HFFc6 (cell line): ENCODE measurements at regions not wholly inside any gene's neighbourhood (a gene's known extent, or its start where the extent isn't known, plus 50 kb on each side); places are given as distances from the start of the nearest gene placed in this dataset.

ENCODE experiments used
- DNase-seq: peaks from one replicate; pipeline ENCODE4 v3.0.0-alpha.2; 2018
- H3K27ac Mint-ChIP-seq: 2 replicates; pipeline ENCODE4 v1.8.0; 2020; ENCODE audit warnings: mild to moderate bottlenecking, mixed read lengths
- H3K27me3 Mint-ChIP-seq: 2 replicates; pipeline ENCODE4 v1.8.0; 2021; ENCODE audit warnings: mild to moderate bottlenecking, moderate library complexity, mixed read lengths; ENCODE audit not compliant: insufficient read depth
- H3K36me3 Mint-ChIP-seq: 2 replicates; pipeline ENCODE4 v1.8.0; 2021; ENCODE audit warnings: low read depth, mixed read lengths
- H3K4me1 Mint-ChIP-seq: 2 replicates; pipeline ENCODE4 v1.8.0; 2020; ENCODE audit warnings: low read depth, mixed read lengths
- H3K4me3 Mint-ChIP-seq: 2 replicates; pipeline ENCODE4 v1.8.0; 2020; ENCODE audit warnings: mild to moderate bottlenecking, moderate library complexity, mixed read lengths
- H3K9me3 Mint-ChIP-seq: 2 replicates; pipeline ENCODE4 v1.8.0; 2020; ENCODE audit warnings: mild to moderate bottlenecking, mixed read lengths
- CTCF ChIP-seq: fragments of 200-600 bp; sonication (generic); IDR thresholded peaks from 2 replicates; pipeline ENCODE4 v1.5.0; 2021; ENCODE audit warnings: antibody characterized with exemption, mild to moderate bottlenecking

DNA sequence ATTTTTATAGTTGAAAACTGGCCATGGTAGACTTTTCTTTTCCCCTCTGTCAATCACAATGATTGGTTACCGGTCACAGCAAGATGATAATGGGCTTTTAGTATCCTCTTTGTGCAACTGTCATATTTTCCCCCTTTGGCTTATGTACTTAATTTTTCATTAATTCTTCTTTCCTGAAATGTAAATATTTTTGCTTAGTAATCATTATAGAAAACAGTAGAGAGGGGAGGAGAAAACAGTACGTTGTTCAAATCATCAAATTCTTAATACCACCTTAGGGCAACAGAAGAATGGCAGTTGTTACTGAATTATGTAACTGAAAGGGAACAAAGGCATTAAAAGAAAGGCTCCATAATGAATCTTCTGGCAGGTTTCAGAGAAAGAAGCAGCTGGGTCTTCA lies 699.0 kb downstream of the METTL4 start:
- Mint-ChIP-seq H3K4me1 (no peaks in the 10 kb centered on the region), H3K4me3 (no peak overlapping the region), H3K27ac (no peak overlapping the region), H3K9me3 (peaks cover 18% of the 10 kb centered on the region), H3K27me3 (no peaks in the 10 kb centered on the region; the same call in 1 of the 2 replicates), H3K36me3 (no peaks in the 10 kb centered on the region)
- no peak for TF ChIP-seq CTCF
- DNase-seq, result no peak

DNA sequence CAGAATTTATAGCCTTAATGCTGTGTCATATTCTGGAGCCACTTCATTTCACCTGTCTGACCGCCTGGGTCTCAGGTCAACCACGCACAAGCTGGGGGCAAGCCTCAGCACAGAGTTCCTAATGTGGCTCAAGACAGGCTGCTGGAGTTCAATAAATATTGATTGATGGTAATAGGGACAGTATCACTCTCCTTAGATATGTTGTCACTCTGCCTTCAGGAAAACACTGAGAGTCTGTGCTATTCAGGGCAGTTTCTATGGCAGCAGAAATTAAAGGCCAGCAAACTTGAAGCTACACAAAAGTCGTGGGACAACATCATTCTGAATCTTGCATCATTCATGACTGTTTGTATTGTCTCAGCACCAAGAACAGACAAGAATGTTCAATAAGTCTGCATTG lies 696.1 kb downstream of the METTL4 start:
- Mint-ChIP-seq H3K27me3 (no peaks in the 10 kb centered on the region; the same call in 1 of the 2 replicates), H3K4me1 (no peaks in the 10 kb centered on the region), H3K36me3 (no peaks in the 10 kb centered on the region), H3K4me3 (no peak overlapping the region), H3K27ac (no peak overlapping the region), H3K9me3 (peaks cover 36% of the 10 kb centered on the region)
- TF ChIP-seq CTCF, result no peak
- DNase-seq, result no peak

DNA sequence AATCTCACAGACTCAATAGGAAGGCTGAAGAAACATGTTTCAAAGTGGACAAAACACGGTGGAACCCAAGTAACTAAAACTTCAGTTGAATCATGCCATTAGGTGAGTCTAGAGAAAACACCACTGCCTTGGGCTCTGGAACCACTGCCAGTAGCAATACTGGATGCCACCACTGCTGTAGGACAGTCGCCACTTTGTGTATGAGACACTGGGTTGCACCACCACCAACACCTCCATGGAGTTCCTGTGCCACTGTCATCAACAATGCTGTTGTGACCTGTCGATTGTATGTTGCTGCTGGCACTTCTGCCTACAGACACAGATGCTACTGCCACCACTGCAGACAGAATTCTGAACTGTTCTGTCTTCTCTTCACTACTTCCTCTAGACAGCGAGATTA lies 686.7 kb downstream of the METTL4 start:
- peaks cover 45% of the 10 kb centered on the region for H3K9me3 Mint-ChIP-seq
- no peak for DNase-seq
- H3K27me3 Mint-ChIP-seq, result no peaks in the 10 kb centered on the region
- H3K4me3 Mint-ChIP-seq, result no peak overlapping the region
- no peaks in the 10 kb centered on the region for H3K36me3 Mint-ChIP-seq
- no peaks in the 10 kb centered on the region for H3K4me1 Mint-ChIP-seq
- TF ChIP-seq CTCF, result no peak
- no peak overlapping the region for H3K27ac Mint-ChIP-seq

- no peak overlapping the region for H3K4me3 Mint-ChIP-seq
- H3K9me3 Mint-ChIP-seq, result peaks cover 36% of the 10 kb centered on the region
- no peaks in the 10 kb centered on the region for H3K36me3 Mint-ChIP-seq
- H3K27ac Mint-ChIP-seq, result no peak overlapping the region
- no peak for DNase-seq
- no peaks in the 10 kb centered on the region for H3K27me3 Mint-ChIP-seq
- no peak for TF ChIP-seq CTCF
- H3K4me1 Mint-ChIP-seq, result no peaks in the 10 kb centered on the region
Observed at GRCh38 chr18:1891641-1892040, 679.7 kb downstream of the METTL4 start.

DNA sequence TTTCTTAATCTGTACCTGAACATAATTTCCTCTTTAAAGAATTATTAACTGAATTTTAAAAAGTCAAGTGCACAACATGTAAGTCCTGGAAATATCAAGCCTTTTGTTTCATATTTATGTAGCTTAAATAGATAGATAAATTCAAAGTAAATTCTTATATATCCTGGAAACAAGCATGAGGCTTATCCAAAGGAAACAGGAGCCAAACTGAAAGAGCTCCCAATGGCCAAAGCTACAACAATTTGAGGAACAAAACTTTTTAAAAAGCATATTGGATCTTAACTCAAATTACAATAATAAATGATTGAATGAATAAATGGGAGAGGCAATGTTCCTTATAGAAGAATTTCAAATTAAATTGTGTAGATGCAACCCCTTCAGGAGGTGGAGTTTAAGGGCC lies 679.1 kb downstream of the METTL4 start:
- Mint-ChIP-seq H3K4me1 (no peaks in the 10 kb centered on the region), H3K4me3 (no peak overlapping the region), H3K27me3 (no peaks in the 10 kb centered on the region), H3K36me3 (no peaks in the 10 kb centered on the region), H3K27ac (no peak overlapping the region), H3K9me3 (peaks cover 35% of the 10 kb centered on the region)
- no peak for DNase-seq
- TF ChIP-seq CTCF, result no peak
